ENCODE measurements at regions not wholly inside any gene's neighbourhood (a gene's known extent, or its start where the extent isn't known, plus 50 kb on each side); places are given as distances from the start of the nearest gene placed in this dataset.
"Not testable (repeated sequence)": the region's sequence is repeated elsewhere in the genome, so short reads cannot be mapped to it uniquely, and the experiment has no call there.

- no peak overlapping the region for H3K27ac Mint-ChIP-seq
- H3K27me3 Mint-ChIP-seq (ENCODE audit: low read depth): peaks cover 6% of the 10 kb centered on the region
- H3K36me3 Mint-ChIP-seq (ENCODE audit: low read depth): no peaks in the 10 kb centered on the region
- intact Hi-C loops (cut with micrococcal nuclease): no loop called here
- no peak overlapping the region for H3K4me3 Mint-ChIP-seq (ENCODE audit: low read depth)
- no peaks in the 10 kb centered on the region for H3K9me3 Mint-ChIP-seq
- DNase-seq (ENCODE audit: low spot score): no peak
- H3K4me1 Mint-ChIP-seq (ENCODE audit: low read depth): no peaks in the 10 kb centered on the region
These were observed 98.2 kb upstream of the NAA20 start for GRCh38 chr20:19918965-19919329.

- Mint-ChIP-seq H3K4me1 (ENCODE audit: low read depth) (no peaks in the 10 kb centered on the region), H3K4me3 (ENCODE audit: low read depth) (no peak overlapping the region), H3K27me3 (ENCODE audit: low read depth) (peaks cover 7% of the 10 kb centered on the region), H3K27ac (no peak overlapping the region), H3K9me3 (no peaks in the 10 kb centered on the region), H3K36me3 (ENCODE audit: low read depth) (no peaks in the 10 kb centered on the region)
- intact Hi-C loops (cut with micrococcal nuclease): no loop called here
- DNase-seq (ENCODE audit: low spot score): no peak
These were observed 96.6 kb upstream of the NAA20 start for GRCh38 chr20:19920381-19921138.

- H3K27ac Mint-ChIP-seq: no peak overlapping the region
- no peaks in the 10 kb centered on the region for H3K9me3 Mint-ChIP-seq
- no peak for DNase-seq (ENCODE audit: low spot score)
- H3K36me3 Mint-ChIP-seq (ENCODE audit: low read depth): no peaks in the 10 kb centered on the region
- H3K4me1 Mint-ChIP-seq (ENCODE audit: low read depth): no peaks in the 10 kb centered on the region
- H3K4me3 Mint-ChIP-seq (ENCODE audit: low read depth): no peak overlapping the region
- H3K27me3 Mint-ChIP-seq (ENCODE audit: low read depth): peaks cover 6% of the 10 kb centered on the region
- intact Hi-C loops (cut with micrococcal nuclease): no loop called here
These were observed 95.8 kb upstream of the NAA20 start for GRCh38 chr20:19921284-19921793.

GRCh38 chr20:19921829-19922228 lies 95.3 kb upstream of the NAA20 start:
- not testable (repeated sequence) for H3K9me3 Mint-ChIP-seq, H3K27ac Mint-ChIP-seq

GRCh38 chr20:19922716-19923115 lies 94.4 kb upstream of the NAA20 start:
- DNase-seq (ENCODE audit: low spot score): no peak
- peaks cover 6% of the 10 kb centered on the region for H3K27me3 Mint-ChIP-seq (ENCODE audit: low read depth)
- no peaks in the 10 kb centered on the region for H3K4me1 Mint-ChIP-seq (ENCODE audit: low read depth)
- no peak overlapping the region for H3K27ac Mint-ChIP-seq
- intact Hi-C loops (cut with micrococcal nuclease): no loop called here
- H3K4me3 Mint-ChIP-seq (ENCODE audit: low read depth): no peak overlapping the region
- H3K36me3 Mint-ChIP-seq (ENCODE audit: low read depth): no peaks in the 10 kb centered on the region
- H3K9me3 Mint-ChIP-seq: no peaks in the 10 kb centered on the region

More at GRCh38 chr20:19921829-19922228, 95.3 kb upstream of the NAA20 start:
- DNase-seq (ENCODE audit: low spot score); H3K4me1 Mint-ChIP-seq (ENCODE audit: low read depth); H3K4me3 Mint-ChIP-seq (ENCODE audit: low read depth); H3K36me3 Mint-ChIP-seq (ENCODE audit: low read depth); intact Hi-C loops (cut with micrococcal nuclease); H3K27me3 Mint-ChIP-seq (ENCODE audit: low read depth): not testable (repeated sequence)

- no peak overlapping the region for H3K4me3 Mint-ChIP-seq (ENCODE audit: low read depth)
- no peaks in the 10 kb centered on the region for H3K4me1 Mint-ChIP-seq (ENCODE audit: low read depth)
- intact Hi-C loops (cut with micrococcal nuclease): no loop called here
- no peaks in the 10 kb centered on the region for H3K36me3 Mint-ChIP-seq (ENCODE audit: low read depth)
- H3K27me3 Mint-ChIP-seq (ENCODE audit: low read depth): peaks cover 3% of the 10 kb centered on the region
- no peaks in the 10 kb centered on the region for H3K9me3 Mint-ChIP-seq
- H3K27ac Mint-ChIP-seq: no peak overlapping the region
- DNase-seq (ENCODE audit: low spot score): no peak
These were observed 93.4 kb upstream of the NAA20 start for GRCh38 chr20:19923762-19924161.

GRCh38 chr20:19924255-19924654 lies 92.9 kb upstream of the NAA20 start:
- no peak overlapping the region for H3K27ac Mint-ChIP-seq
- no peak overlapping the region for H3K4me3 Mint-ChIP-seq (ENCODE audit: low read depth)
- H3K27me3 Mint-ChIP-seq (ENCODE audit: low read depth): peaks cover 3% of the 10 kb centered on the region
- intact Hi-C loops (cut with micrococcal nuclease): no loop called here
- no peaks in the 10 kb centered on the region for H3K9me3 Mint-ChIP-seq
- H3K36me3 Mint-ChIP-seq (ENCODE audit: low read depth): no peaks in the 10 kb centered on the region
- H3K4me1 Mint-ChIP-seq (ENCODE audit: low read depth): no peaks in the 10 kb centered on the region
- no peak for DNase-seq (ENCODE audit: low spot score)

GRCh38 chr20:19926591-19926990 lies 90.6 kb upstream of the NAA20 start:
- Mint-ChIP-seq H3K36me3 (ENCODE audit: low read depth) (no peaks in the 10 kb centered on the region), H3K4me3 (ENCODE audit: low read depth) (no peak overlapping the region), H3K27ac (no peak overlapping the region), H3K9me3 (no peaks in the 10 kb centered on the region), H3K27me3 (ENCODE audit: low read depth) (peaks cover 3% of the 10 kb centered on the region), H3K4me1 (ENCODE audit: low read depth) (no peaks in the 10 kb centered on the region)
- DNase-seq (ENCODE audit: low spot score): no peak
- intact Hi-C loops (cut with micrococcal nuclease): loop anchor here (5.0 kb wide), 1 partner anchor 136 kb away; no protein-coding TSS in a partner anchor

GRCh38 chr20:19928328-19929011 lies 88.7 kb upstream of the NAA20 start:
- intact Hi-C loops (cut with micrococcal nuclease): loop anchor here (5.0 kb wide), 1 partner anchor 134 kb away; no protein-coding TSS in a partner anchor
- Mint-ChIP-seq H3K27me3 (ENCODE audit: low read depth) (peaks cover 12% of the 10 kb centered on the region), H3K4me3 (ENCODE audit: low read depth) (no peak overlapping the region), H3K4me1 (ENCODE audit: low read depth) (no peaks in the 10 kb centered on the region), H3K36me3 (ENCODE audit: low read depth) (no peaks in the 10 kb centered on the region), H3K27ac (no peak overlapping the region), H3K9me3 (no peaks in the 10 kb centered on the region)
- DNase-seq (ENCODE audit: low spot score): no peak

- H3K4me3 Mint-ChIP-seq (ENCODE audit: low read depth): no peak overlapping the region
- H3K36me3 Mint-ChIP-seq (ENCODE audit: low read depth): no peaks in the 10 kb centered on the region
- intact Hi-C loops (cut with micrococcal nuclease): loop anchor here (5.0 kb wide), 1 partner anchor 133 kb away; no protein-coding TSS in a partner anchor
- no peak for DNase-seq (ENCODE audit: low spot score)
- H3K9me3 Mint-ChIP-seq: no peaks in the 10 kb centered on the region
- no peaks in the 10 kb centered on the region for H3K4me1 Mint-ChIP-seq (ENCODE audit: low read depth)
- H3K27ac Mint-ChIP-seq: no peak overlapping the region
- H3K27me3 Mint-ChIP-seq (ENCODE audit: low read depth): peaks cover 12% of the 10 kb centered on the region
These were observed 88.2 kb upstream of the NAA20 start for GRCh38 chr20:19929012-19929360.

GRCh38 chr20:19929481-19930145 lies 87.5 kb upstream of the NAA20 start:
- peaks cover 13% of the 10 kb centered on the region for H3K27me3 Mint-ChIP-seq (ENCODE audit: low read depth)
- H3K4me1 Mint-ChIP-seq (ENCODE audit: low read depth): no peaks in the 10 kb centered on the region
- DNase-seq (ENCODE audit: low spot score): no peak
- H3K36me3 Mint-ChIP-seq (ENCODE audit: low read depth): no peaks in the 10 kb centered on the region
- no peak overlapping the region for H3K27ac Mint-ChIP-seq
- H3K4me3 Mint-ChIP-seq (ENCODE audit: low read depth): no peak overlapping the region
- no peaks in the 10 kb centered on the region for H3K9me3 Mint-ChIP-seq
- intact Hi-C loops (cut with micrococcal nuclease): loop anchor here (5.0 kb wide), 1 partner anchor 133 kb away; no protein-coding TSS in a partner anchor

GRCh38 chr20:19930426-19930825 lies 86.7 kb upstream of the NAA20 start:
- Mint-ChIP-seq H3K27me3 (ENCODE audit: low read depth) (peaks cover 18% of the 10 kb centered on the region), H3K9me3 (no peaks in the 10 kb centered on the region), H3K36me3 (ENCODE audit: low read depth) (no peaks in the 10 kb centered on the region), H3K4me3 (ENCODE audit: low read depth) (no peak overlapping the region), H3K27ac (no peak overlapping the region), H3K4me1 (ENCODE audit: low read depth) (no peaks in the 10 kb centered on the region)
- no peak for DNase-seq (ENCODE audit: low spot score)
- intact Hi-C loops (cut with micrococcal nuclease): no loop called here

GRCh38 chr20:19932170-19932667 lies 84.9 kb upstream of the NAA20 start:
- Mint-ChIP-seq H3K36me3 (ENCODE audit: low read depth) (no peaks in the 10 kb centered on the region), H3K4me1 (ENCODE audit: low read depth) (peaks cover 3% of the 10 kb centered on the region), H3K9me3 (no peaks in the 10 kb centered on the region), H3K4me3 (ENCODE audit: low read depth) (no peak overlapping the region), H3K27ac (no peak overlapping the region), H3K27me3 (ENCODE audit: low read depth) (peaks cover 29% of the 10 kb centered on the region)
- DNase-seq (ENCODE audit: low spot score): no peak
- intact Hi-C loops (cut with micrococcal nuclease): no loop called here
